ENCODE measurements at regions not wholly inside any gene's neighbourhood (a gene's known extent, or its start where the extent isn't known, plus 50 kb on each side); places are given as distances from the start of the nearest gene placed in this dataset.

DNA sequence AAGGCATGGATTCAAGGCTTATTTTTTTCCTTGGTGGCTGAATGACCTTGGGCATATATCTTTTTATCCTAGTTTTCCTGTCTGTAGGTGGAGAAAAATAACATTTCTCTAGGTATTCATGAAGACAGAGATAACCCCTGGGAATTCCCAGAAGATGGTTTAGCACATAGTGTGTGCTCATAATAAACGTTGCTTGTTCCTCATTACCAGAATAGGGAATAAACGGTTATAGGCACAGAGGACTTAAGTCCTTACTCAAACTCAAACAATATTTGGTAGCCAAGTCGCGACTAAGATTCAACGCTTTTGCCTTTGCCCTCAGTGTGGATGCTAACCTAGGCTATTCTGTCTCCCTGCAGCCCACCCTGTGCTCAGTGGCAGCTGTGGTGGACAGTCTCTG, 51.6 kb upstream of the MITF start:
- TF ChIP-seq POLR2AphosphoS5 (IDR thresholded peaks at IDR 0.05) (no peak), POLR2A (IDR thresholded peaks at IDR 0.05) (no peak)
- TF ChIP-seq, protein P1, sequence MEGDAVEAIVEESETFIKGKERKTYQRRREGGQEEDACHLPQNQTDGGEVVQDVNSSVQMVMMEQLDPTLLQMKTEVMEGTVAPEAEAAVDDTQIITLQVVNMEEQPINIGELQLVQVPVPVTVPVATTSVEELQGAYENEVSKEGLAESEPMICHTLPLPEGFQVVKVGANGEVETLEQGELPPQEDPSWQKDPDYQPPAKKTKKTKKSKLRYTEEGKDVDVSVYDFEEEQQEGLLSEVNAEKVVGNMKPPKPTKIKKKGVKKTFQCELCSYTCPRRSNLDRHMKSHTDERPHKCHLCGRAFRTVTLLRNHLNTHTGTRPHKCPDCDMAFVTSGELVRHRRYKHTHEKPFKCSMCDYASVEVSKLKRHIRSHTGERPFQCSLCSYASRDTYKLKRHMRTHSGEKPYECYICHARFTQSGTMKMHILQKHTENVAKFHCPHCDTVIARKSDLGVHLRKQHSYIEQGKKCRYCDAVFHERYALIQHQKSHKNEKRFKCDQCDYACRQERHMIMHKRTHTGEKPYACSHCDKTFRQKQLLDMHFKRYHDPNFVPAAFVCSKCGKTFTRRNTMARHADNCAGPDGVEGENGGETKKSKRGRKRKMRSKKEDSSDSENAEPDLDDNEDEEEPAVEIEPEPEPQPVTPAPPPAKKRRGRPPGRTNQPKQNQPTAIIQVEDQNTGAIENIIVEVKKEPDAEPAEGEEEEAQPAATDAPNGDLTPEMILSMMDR (IDR thresholded peaks at IDR 0.05), result no peak
